H9 (cell line): ENCODE measurements at regions not wholly inside any gene's neighbourhood (a gene's known extent, or its start where the extent isn't known, plus 50 kb on each side); places are given as distances from the start of the nearest gene placed in this dataset.

ENCODE experiments used
- DNase-seq: peaks from one replicate; pipeline ENCODE4 v3.0.0-alpha.2; 2017
- H2AFZ ChIP-seq: one replicate; pipeline ENCODE4 v1.6.1; 2013; ENCODE audit warnings: mild to moderate bottlenecking, low read length, control low read depth, moderate library complexity
- H2AK5ac ChIP-seq: 2 replicates; pipeline ENCODE4 v1.6.1; 2013; ENCODE audit warnings: low read length, control low read depth, mixed read lengths; ENCODE audit not compliant: insufficient read length
- H2BK120ac ChIP-seq: one replicate; pipeline ENCODE4 v1.6.1; 2013; ENCODE audit warnings: low read depth, mild to moderate bottlenecking, low read length, control low read depth, inconsistent platforms; ENCODE audit not compliant: poor library complexity, severe bottlenecking
- H2BK12ac ChIP-seq: 2 replicates; pipeline ENCODE4 v1.6.1; 2013; ENCODE audit warnings: low read length, control low read depth, mixed read lengths, low read depth; ENCODE audit not compliant: insufficient read length
- H2BK15ac ChIP-seq: 2 replicates; pipeline ENCODE4 v1.6.1; 2013; ENCODE audit warnings: low read depth, low read length, control low read depth
- H2BK20ac ChIP-seq: one replicate; pipeline ENCODE4 v1.6.1; 2013; ENCODE audit warnings: low read depth, mild to moderate bottlenecking, low read length, control low read depth, inconsistent platforms; ENCODE audit not compliant: poor library complexity, severe bottlenecking
- H2BK5ac ChIP-seq: 2 replicates; pipeline ENCODE4 v1.6.1; 2013; ENCODE audit warnings: low read length, control low read depth, mixed read lengths; ENCODE audit not compliant: insufficient read length
- H3K14ac ChIP-seq: 2 replicates; pipeline ENCODE4 v1.6.1; 2013; ENCODE audit warnings: low read length, control low read depth; ENCODE audit not compliant: insufficient read depth
- H3K18ac ChIP-seq: 2 replicates; pipeline ENCODE4 v1.6.1; 2013; ENCODE audit warnings: low read depth, mild to moderate bottlenecking, mixed read lengths, low read length, control low read depth; ENCODE audit not compliant: insufficient read length
- H3K23ac ChIP-seq: 2 replicates; pipeline ENCODE4 v1.6.1; 2013; ENCODE audit warnings: low read length, control low read depth, mixed read lengths, low read depth; ENCODE audit not compliant: insufficient read length
- H3K23me2 ChIP-seq: 2 replicates; pipeline ENCODE4 v1.6.1; 2013; ENCODE audit warnings: low read depth, mild to moderate bottlenecking, mixed read lengths, low read length, control low read depth; ENCODE audit not compliant: insufficient read length, poor library complexity, severe bottlenecking
- H3K27ac ChIP-seq: 2 replicates; pipeline ENCODE4 v1.5.1; 2013; ENCODE audit warnings: low read length, control low read depth, mixed read lengths, low read depth; ENCODE audit not compliant: insufficient read length
- H3K27me3 ChIP-seq: 2 replicates; pipeline ENCODE4 v1.6.1; 2013; ENCODE audit warnings: low read length, control low read depth, inconsistent platforms; ENCODE audit not compliant: insufficient read depth
- H3K4ac ChIP-seq: 2 replicates; pipeline ENCODE4 v1.6.1; 2013; ENCODE audit warnings: low read depth, mild to moderate bottlenecking, control low read depth, inconsistent platforms, low read length, moderate library complexity
- H3K4me1 ChIP-seq: 2 replicates; pipeline ENCODE4 v1.6.1; 2013; ENCODE audit warnings: low read length, control low read depth, inconsistent platforms; ENCODE audit not compliant: insufficient read depth
- H3K4me2 ChIP-seq: 2 replicates; pipeline ENCODE4 v1.6.1; 2013; ENCODE audit warnings: low read length, control low read depth, mixed read lengths; ENCODE audit not compliant: insufficient read length, insufficient read depth
- H3K56ac ChIP-seq: 2 replicates; pipeline ENCODE4 v1.6.1; 2013; ENCODE audit warnings: low read depth, mild to moderate bottlenecking, mixed read lengths, low read length, control low read depth; ENCODE audit not compliant: insufficient read length
- H3K79me1 ChIP-seq: 2 replicates; pipeline ENCODE4 v1.6.1; 2013; ENCODE audit warnings: low read depth, mild to moderate bottlenecking, moderate library complexity, low read length, control low read depth, inconsistent platforms; ENCODE audit not compliant: insufficient read depth, poor library complexity, severe bottlenecking
- H3K79me2 ChIP-seq: 2 replicates; pipeline ENCODE4 v1.6.1; 2013; ENCODE audit warnings: low read length, control low read depth, inconsistent platforms; ENCODE audit not compliant: insufficient read depth
- H3K9ac ChIP-seq: 2 replicates; pipeline ENCODE4 v1.6.1; 2013; ENCODE audit warnings: low read length, control low read depth, mixed read lengths; ENCODE audit not compliant: insufficient read length; ENCODE audit errors: extremely low read depth
- H3K9me3 ChIP-seq: one replicate; pipeline ENCODE4 v1.6.1; 2013; ENCODE audit warnings: low read depth, low read length, inconsistent platforms; ENCODE audit not compliant: control insufficient read depth
- H3T11ph ChIP-seq: one replicate; pipeline ENCODE4 v1.6.1; 2013; ENCODE audit warnings: mild to moderate bottlenecking, low read length, control low read depth, inconsistent platforms
- H4K20me1 ChIP-seq: one replicate; pipeline ENCODE4 v1.6.1; 2013; ENCODE audit not compliant: control insufficient read depth, insufficient read length, insufficient read depth
- H4K5ac ChIP-seq: 2 replicates; pipeline ENCODE4 v1.6.1; 2013; ENCODE audit warnings: low read depth, mild to moderate bottlenecking, mixed read lengths, low read length, control low read depth; ENCODE audit not compliant: insufficient read length
- H4K8ac ChIP-seq: replicated peaks from 2 replicates; pipeline ENCODE4 v1.6.1; 2013; ENCODE audit warnings: low read length, control low read depth, mixed read lengths, low read depth; ENCODE audit not compliant: insufficient read length
- H4K91ac ChIP-seq: 2 replicates; pipeline ENCODE4 v1.6.1; 2013; ENCODE audit warnings: low read depth, mild to moderate bottlenecking, moderate library complexity, mixed read lengths, low read length, control low read depth; ENCODE audit not compliant: insufficient read length
- H3K27ac Mint-ChIP-seq, 3 experiments: 2 replicates in 2 of 3; 3 replicates in 1 of 3; pipeline ENCODE4 v1.8.0; 2020 to 2021; ENCODE audit warnings: mixed read lengths in 3 of 3, mild to moderate bottlenecking in 1 of 3, moderate library complexity in 1 of 3
- H3K27me3 Mint-ChIP-seq: 2 replicates; pipeline ENCODE4 v1.8.0; 2021; ENCODE audit warnings: low read depth, mild to moderate bottlenecking, moderate library complexity, mixed read lengths
- H3K36me3 Mint-ChIP-seq, 3 experiments: 2 replicates in 2 of 3; 3 replicates in 1 of 3; pipeline ENCODE4 v1.8.0; 2020 to 2021; ENCODE audit warnings: low read depth in 3 of 3, mixed read lengths in 3 of 3; ENCODE audit not compliant: insufficient read depth in 1 of 3
- H3K4me1 Mint-ChIP-seq, 2 experiments: 2 replicates each; pipeline ENCODE4 v1.8.0; 2020; ENCODE audit warnings: mixed read lengths in 2 of 2
- H3K4me3 Mint-ChIP-seq, 2 experiments: 2 replicates in 1 of 2; 3 replicates in 1 of 2; pipeline ENCODE4 v1.8.0; 2020 to 2021; ENCODE audit warnings: mild to moderate bottlenecking in 2 of 2, mixed read lengths in 2 of 2, moderate library complexity in 1 of 2
- H3K9me3 Mint-ChIP-seq, 2 experiments: 2 replicates in 1 of 2; 3 replicates in 1 of 2; pipeline ENCODE4 v1.8.0; 2020; ENCODE audit warnings: mild to moderate bottlenecking in 2 of 2, mixed read lengths in 2 of 2, moderate library complexity in 1 of 2
- CTCF ChIP-seq: fragments of 200-600 bp; sonication (generic); conservative IDR thresholded peaks from 3 replicates; pipeline ENCODE4 v1.8.0; 2021; ENCODE audit warnings: antibody characterized with exemption, mild to moderate bottlenecking
- WGBS: extraction: QIAGEN DNeasy Blood & Tissue Kit; methylation state at CpG from one replicate; pipeline ENCODE4 v1.1.7; 2013; ENCODE audit warnings: missing lambda C conversion rate, low lambda C conversion rate, mixed read lengths; ENCODE audit not compliant: insufficient read length; ENCODE audit errors: extremely low coverage; 5-methylcytosine and 5-hydroxymethylcytosine counted together

GRCh38 chr15:96551196-96551595, 220.7 kb downstream of the NR2F2 start:
- Histone ChIP-seq H3K4me1 (no peaks in the 10 kb centered on the region), H4K5ac (no peak overlapping the region), H4K20me1 (no peaks in the 10 kb centered on the region), H2BK120ac (no peak overlapping the region), H3K4me2 (no peak overlapping the region), H3K79me1 (no peaks in the 10 kb centered on the region), H3K4ac (no peak overlapping the region), H3K56ac (no peak overlapping the region), H3K79me2 (no peaks in the 10 kb centered on the region), H3K23me2 (no peaks in the 10 kb centered on the region), H3K18ac (no peak overlapping the region), H3K14ac (no peak overlapping the region), H3K27me3 (no peaks in the 10 kb centered on the region), H3K23ac (no peak overlapping the region), H3T11ph (no peak overlapping the region), H2BK12ac (no peak overlapping the region), H2AK5ac (no peak overlapping the region), H4K8ac (no peak overlapping the region), H2BK20ac (no peak overlapping the region), H3K9ac (no peak overlapping the region), H4K91ac (no peak overlapping the region), H3K9me3 (no peaks in the 10 kb centered on the region), H2AFZ (no peak overlapping the region), H2BK5ac (no peak overlapping the region), H2BK15ac (no peak overlapping the region), H3K27ac (no peak overlapping the region)
- Mint-ChIP-seq H3K27me3 (peaks cover 9% of the 10 kb centered on the region), H3K4me3 (no peak overlapping the region), H3K9me3 (no peaks in the 10 kb centered on the region), H3K27ac (no peak overlapping the region), H3K36me3 (no peaks in the 10 kb centered on the region), H3K4me1 (no peaks in the 10 kb centered on the region; a peak in 1 of 4 replicates)
- WGBS: no CpG with 5 or more reads among the region's 4 CpGs
- no peak for DNase-seq
- TF ChIP-seq CTCF: no peak
